Stimulated activated CD4-positive, alpha-beta T cell treated with anti-CD3 and anti-CD28 coated beads, Interleukin-4, amount 100 ng/mL, for 1 hour (primary cell): ENCODE measurements at regions not wholly inside any gene's neighbourhood (a gene's known extent, or its start where the extent isn't known, plus 50 kb on each side); places are given as distances from the start of the nearest gene placed in this dataset.
"Not testable (repeated sequence)": the region's sequence is repeated elsewhere in the genome, so short reads cannot be mapped to it uniquely, and the experiment has no call there.

ENCODE experiments used
- DNase-seq: peaks from one replicate; pipeline ENCODE4 v3.0.0-alpha.2; 2020

- DNase-seq: peak; percentile 12
Observed at GRCh38 chr6:134632982-134633940, 315.3 kb upstream of the SGK1 start.

GRCh38 chr6:134632024-134632423, 314.1 kb upstream of the SGK1 start:
- no peak for DNase-seq

- no peak for DNase-seq
Observed at GRCh38 chr6:134631398-134631924, 313.5 kb upstream of the SGK1 start.

- no peak for DNase-seq
Observed at GRCh38 chr6:134630508-134631121, 312.7 kb upstream of the SGK1 start.

GRCh38 chr6:134628154-134628553, 310.2 kb upstream of the SGK1 start:
- DNase-seq: no peak

GRCh38 chr6:134627707-134628106, 309.8 kb upstream of the SGK1 start:
- no peak for DNase-seq

GRCh38 chr6:134626589-134626988, 308.7 kb upstream of the SGK1 start:
- DNase-seq: no peak

GRCh38 chr6:134626086-134626485, 308.2 kb upstream of the SGK1 start:
- DNase-seq: no peak

- DNase-seq: no peak
Observed at GRCh38 chr6:134624781-134625180, 306.9 kb upstream of the SGK1 start.

- no peak for DNase-seq
Observed at GRCh38 chr6:134623401-134623800, 305.5 kb upstream of the SGK1 start.

- no peak for DNase-seq
Observed at GRCh38 chr6:134622382-134623173, 304.7 kb upstream of the SGK1 start.

GRCh38 chr6:134621858-134622257, 303.9 kb upstream of the SGK1 start:
- no peak for DNase-seq

GRCh38 chr6:134619789-134620188, 301.9 kb upstream of the SGK1 start:
- no peak for DNase-seq

- DNase-seq: no peak
Observed at GRCh38 chr6:134619077-134619476, 301.2 kb upstream of the SGK1 start.

- DNase-seq: no peak
Observed at GRCh38 chr6:134614606-134615485, 296.9 kb upstream of the SGK1 start.

GRCh38 chr6:134612128-134612527, 294.2 kb upstream of the SGK1 start:
- DNase-seq: not testable (repeated sequence)

- no peak for DNase-seq
Observed at GRCh38 chr6:134610411-134610810, 292.5 kb upstream of the SGK1 start.

GRCh38 chr6:134609716-134610261, 291.9 kb upstream of the SGK1 start:
- DNase-seq: no peak

GRCh38 chr6:134607411-134607810, 289.5 kb upstream of the SGK1 start:
- no peak for DNase-seq

- DNase-seq: no peak
Observed at GRCh38 chr6:134605034-134605433, 287.1 kb upstream of the SGK1 start.

GRCh38 chr6:134604014-134604676, 286.2 kb upstream of the SGK1 start:
- no peak for DNase-seq
